GM19239 (cell line): ENCODE measurements at regions not wholly inside any gene's neighbourhood (a gene's known extent, or its start where the extent isn't known, plus 50 kb on each side); places are given as distances from the start of the nearest gene placed in this dataset.
"Not testable (repeated sequence)": the region's sequence is repeated elsewhere in the genome, so short reads cannot be mapped to it uniquely, and the experiment has no call there.

Experiments used
- DNase-seq: peaks from one replicate; pipeline ENCODE4 v3.0.0; 2011; ENCODE audit warnings: low spot score; ENCODE audit not compliant: insufficient read length
- FAIRE-seq: peaks from 2 replicates; lab custom pipeline; 2011; peaks lifted over from hg19 to GRCh38; lab: Jason Lieb, UNC

DNA sequence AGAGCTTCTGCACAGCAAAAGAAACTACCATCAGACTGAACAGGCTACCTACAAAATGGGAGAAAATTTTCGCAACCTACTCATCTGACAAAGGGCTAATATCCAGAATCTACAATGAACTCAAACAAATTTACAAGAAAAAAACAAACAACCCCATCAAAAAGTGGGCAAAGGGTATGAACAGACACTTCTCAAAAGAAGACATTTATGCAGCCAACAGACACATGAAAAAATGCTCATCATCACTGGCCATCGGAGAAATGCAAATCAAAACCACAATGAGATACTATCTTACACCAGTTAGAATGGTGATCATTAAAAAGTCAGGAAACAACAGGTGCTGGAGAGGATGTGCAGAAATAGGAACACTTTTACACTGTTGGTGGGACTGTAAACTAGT, 179.4 kb upstream of the JUN start:
- DNase-seq, FAIRE-seq: not testable (repeated sequence)

DNA sequence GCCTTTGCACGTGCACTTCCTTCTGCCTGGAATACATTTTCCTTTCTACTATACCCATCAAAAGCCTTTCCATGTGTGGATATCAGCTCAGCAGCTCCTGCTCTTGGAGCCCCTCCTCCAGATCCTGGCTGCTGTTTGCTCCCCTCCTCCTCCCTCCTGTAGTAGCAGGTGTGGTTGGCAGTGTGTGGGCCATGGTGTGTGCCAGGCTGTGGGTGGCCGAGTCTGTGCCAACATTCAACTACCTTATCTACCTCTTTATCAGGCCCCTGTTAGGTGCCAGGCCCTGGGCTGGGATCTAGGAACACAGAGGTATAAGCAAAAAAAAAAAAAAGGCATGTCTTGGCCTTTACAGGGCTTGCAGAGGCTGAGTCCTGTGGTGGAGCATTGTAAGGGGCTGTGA, 180.6 kb upstream of the JUN start:
- DNase-seq, result no peak
- FAIRE-seq, result no peak

DNA sequence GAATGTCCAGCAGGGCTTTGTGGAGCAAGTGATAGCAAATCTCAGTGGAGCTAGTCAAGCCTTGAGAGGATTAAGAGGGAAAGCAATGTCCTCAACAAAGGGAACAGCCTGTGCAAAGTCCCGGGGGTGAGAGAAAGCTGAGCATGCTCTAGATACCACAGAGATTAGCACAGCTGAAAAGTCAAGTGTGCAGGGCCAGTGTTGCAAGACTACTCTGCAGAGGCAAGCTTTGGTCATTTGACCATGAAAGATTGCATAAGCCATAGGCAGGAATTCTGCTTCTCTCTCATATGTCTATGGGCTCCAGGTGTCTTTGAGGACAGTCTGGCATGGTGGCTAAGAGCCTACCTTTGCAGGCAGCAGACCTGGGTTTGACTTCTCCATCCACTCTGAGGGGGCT, 181.0 kb upstream of the JUN start:
- no peak for DNase-seq
- FAIRE-seq, result no peak

DNA sequence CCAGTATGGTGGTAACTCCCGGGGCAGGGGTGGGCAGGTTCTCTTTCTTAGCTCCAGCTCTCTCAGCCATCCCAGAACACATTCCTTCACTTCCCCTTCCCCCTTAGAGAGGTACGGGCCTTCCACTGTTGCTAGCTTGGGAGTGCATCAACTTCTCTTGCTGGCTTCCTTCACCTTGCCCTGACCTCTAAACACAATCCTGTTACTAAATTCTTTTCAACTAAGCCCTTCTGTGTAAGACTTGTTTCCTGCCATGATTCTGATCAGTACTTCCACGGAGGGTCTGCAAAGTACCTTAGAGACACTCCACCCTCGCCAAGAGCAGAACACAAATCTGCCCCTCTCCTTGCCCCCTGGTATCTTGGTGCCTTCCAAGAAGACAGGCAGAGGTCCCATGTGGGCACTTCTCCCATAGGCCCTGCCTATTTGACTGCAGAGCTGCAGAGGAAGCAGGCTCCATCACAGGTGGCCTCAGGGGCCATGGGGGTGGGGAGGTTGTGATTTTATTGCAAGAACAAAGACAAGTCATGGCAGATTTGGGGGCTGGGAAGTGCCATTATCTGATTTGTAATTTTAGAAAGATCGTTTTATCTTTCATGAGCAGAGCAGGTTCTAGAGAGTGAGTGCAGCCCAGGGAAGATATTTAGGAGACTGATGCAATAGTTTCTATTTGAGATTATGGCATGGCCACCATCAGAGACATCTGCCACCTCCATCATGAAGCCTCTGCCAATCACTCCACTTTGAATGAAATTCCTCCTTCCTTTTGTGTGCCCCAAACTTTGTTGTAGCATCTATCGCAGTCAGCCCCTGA, 182.5 kb upstream of the JUN start:
- FAIRE-seq (no peak), DNase-seq (no peak)

DNA sequence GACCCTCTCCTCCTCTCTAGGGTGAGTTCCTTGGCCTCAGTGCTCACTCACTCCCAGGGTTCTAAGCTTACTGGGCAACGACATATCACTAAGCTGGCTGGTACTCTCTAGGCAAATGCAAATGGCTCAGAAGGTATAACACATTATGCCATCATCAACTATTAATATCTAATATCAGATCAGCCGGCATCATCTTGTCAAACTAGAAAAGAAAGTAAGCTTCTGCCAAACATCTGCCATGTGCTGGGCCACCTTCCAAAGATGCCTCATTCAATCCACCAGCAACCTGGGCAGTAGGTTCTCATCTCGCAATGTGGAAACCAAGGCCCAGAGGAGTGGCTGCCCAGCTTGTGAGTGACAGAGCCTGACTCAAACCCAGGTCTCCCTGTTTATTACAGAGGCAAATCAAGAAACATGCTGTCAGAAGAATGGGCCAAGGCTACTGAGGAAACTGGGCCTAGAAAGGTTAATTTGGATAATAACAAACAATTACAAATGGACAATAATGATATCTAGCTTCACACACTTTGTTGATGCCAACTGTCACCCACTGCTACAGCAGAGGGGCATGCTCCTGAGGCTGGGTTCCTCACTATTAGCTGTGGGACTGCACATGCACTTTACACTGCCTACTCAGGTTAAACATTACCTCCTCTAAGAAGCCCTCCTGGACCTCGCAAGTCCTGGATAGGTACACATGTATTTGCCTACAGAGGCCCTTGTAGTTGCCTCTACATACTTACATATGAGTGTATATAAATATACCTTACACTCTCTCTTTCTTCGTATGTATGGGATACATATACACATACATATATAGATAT, 183.3 kb upstream of the JUN start:
- FAIRE-seq (peak; percentile 73), DNase-seq (no peak)

DNA sequence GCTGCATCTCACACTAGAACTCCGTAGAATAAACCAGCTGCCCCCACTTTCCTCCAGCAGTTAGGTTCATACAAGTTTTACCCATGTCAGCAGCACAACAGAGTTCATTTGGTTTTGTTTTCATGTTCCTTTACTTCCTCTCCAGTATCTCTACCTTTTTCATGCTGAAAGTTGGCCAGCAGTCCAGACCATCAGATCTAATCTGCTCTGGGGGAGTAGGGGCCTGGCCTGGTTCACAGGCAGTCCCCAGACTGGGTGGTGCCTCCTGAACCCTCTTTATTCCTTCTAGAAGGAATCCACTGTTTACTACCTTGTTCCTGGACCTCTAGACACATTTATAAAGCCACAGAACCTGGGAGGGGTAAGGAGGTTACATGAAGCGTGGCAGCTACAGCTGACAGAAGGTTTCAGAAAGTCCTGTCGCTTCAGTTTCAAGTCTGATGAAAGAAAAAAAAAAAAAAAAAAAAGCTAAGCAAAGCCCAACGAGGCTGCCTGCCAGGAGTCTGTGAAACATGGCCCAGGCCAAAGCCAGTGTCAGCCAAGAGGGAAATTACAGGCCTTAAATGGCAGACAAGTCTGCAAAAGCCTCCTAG, 184.6 kb upstream of the JUN start:
- DNase-seq, result peak; percentile 37
- FAIRE-seq, result peak; percentile 99

DNA sequence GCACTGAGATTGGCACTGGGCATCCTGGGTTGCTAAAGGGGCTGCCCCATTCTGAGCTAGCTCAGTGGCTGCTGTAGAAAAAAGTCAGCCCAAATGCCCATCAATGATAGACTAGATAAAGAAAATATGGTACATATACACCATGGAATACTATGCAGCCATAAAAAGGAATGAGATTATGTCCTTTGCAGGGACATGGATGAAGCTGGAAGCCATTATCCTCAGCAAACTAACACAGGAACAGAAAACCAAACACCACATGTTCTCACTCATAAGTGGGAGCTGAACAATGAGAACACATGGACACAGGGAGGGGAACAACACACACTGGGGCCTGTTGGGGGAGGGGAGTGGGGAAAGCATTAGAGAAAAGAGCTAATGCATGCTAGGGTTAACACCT, 185.3 kb upstream of the JUN start:
- not testable (repeated sequence) for DNase-seq, FAIRE-seq

DNA sequence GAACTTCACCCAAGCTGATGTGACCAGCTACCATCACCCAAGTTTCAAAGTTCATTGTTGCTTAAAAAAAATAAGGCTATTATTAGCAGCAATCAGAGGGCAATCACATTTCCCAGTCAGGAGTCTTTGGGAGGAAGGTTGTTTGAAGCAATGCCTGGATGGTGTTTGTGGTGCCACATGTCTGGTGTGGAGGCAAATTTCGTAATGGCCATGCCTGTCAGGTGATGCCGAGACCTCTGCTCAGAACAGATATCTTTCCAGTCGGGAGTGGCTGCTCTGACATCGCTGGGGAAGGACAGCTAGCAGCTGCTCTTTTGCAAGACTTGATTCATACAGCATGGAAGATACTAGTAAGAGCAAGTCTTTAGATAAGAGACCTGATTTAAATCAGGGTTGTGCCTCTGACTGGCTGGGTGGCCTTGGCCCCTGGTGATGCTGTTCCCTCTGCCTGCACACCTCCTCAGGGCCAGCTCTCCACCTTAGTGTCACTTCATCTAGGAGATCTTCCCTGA, 187.8 kb upstream of the JUN start:
- DNase-seq (no peak), FAIRE-seq (no peak)

DNA sequence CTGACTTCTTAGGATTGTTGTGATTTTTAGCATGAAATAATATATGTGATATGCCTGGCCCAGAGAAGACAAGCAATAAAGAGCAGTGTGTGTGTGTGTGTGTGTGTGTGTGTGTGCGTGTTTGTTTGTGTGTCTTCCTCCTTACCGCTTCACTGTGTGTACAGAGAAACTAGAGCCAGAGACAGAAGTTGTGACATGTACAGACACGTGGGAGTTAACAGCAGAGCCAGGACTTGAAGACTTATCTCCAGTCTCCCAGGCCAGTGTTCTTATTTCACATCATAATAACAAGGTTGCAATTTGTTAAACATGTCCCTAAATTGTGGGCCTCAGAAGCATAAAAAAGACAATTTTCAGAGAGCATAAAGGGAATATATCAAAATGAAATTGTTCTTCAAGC, 192.0 kb upstream of the JUN start:
- FAIRE-seq (no peak), DNase-seq (no peak)

DNA sequence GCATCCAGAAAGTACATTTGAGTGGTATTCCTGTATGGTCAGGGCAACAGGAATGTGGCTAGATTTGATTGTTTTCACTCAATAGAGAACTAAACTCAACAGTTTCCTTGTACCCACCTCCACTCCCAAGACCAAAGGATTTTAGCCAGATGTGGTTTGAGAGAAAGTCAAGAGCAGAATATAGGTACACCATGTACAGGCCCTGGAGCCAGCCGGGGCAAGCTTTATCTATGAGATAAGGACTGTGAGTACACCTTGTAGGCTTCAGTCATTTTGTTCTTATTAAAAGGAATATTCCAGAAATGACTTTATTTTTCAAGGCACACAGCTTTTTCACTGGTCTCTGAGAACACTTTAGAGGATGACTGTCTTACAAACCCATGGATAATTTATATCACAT, 192.4 kb upstream of the JUN start:
- DNase-seq, result no peak
- FAIRE-seq, result no peak

DNA sequence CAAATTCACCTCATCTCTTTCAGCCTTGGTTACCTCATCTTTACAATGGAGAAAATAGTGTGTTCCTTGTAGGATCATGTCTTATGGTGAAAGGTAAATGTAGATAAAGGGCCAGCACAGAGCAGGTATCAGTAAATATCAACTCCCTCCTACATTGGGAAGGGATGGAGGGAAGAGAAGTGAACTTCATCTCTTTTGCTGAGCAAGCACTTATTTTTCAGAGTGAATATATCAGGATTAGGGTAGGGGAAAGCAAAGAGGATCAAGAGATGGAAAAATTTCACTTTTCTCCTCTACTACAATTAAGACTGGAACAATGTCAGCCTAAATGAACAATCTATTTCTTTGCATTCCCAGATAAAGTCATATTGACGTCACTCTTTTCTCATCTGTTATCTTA, 193.8 kb upstream of the JUN start:
- FAIRE-seq, result no peak
- no peak for DNase-seq

DNA sequence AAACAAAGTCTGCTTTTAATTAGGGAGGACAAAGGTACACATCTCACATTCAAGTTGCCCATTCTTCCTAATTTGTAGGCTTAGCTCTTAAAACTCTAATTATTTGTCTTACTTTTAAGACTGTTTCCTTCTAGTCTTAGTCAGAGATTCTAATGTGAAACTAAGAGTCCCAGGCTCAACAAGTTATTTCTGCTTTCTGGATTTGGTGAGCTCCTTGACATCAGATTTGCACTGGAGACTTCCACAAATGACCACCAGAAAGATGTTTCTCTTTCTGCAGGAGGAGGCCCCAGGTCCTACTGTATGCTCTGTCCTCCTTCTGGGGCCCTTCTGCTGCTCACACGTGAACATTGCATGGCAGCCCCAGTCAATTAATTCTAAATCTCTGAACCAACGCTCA, 194.2 kb upstream of the JUN start:
- FAIRE-seq (no peak), DNase-seq (no peak)

DNA sequence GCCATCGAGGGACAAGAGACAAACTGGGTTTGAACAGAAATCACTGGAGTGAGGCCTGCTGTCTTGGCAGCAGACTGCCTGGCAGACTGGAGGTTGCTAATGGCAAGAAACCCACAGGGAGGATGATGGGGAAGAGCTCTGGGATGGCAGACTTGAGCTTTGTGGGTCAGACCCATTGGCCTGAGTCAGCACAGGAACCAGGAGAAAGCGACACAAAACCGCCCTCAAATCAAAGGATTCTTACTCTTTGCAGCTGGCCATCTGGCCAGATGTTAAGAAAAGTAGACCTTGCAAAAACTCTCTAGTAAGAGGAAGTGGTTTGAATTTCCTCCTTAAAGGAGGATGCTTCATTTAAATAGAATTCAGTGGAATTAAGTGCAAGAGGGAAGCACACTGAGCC, 195.2 kb upstream of the JUN start:
- FAIRE-seq, result no peak
- no peak for DNase-seq

DNA sequence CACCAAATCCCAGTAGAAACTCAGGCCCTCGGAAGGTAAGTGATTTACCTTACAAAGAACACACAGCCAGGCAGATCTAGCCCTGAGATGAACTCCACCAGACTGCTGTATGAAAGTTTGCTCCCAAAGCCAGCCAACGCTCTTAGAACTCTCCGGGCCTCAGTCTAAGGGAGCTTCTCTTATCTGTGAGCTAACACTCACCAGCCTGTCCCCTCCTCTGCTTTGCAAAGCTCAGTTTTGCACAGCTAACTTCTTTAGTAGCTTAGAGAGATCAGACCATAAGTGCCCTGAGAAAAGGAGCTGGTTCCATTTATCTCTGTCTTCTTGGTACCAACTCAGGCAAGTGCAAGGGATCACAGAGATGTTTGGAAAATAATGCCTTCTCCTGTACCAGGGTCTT, 195.8 kb upstream of the JUN start:
- no peak for FAIRE-seq

DNA sequence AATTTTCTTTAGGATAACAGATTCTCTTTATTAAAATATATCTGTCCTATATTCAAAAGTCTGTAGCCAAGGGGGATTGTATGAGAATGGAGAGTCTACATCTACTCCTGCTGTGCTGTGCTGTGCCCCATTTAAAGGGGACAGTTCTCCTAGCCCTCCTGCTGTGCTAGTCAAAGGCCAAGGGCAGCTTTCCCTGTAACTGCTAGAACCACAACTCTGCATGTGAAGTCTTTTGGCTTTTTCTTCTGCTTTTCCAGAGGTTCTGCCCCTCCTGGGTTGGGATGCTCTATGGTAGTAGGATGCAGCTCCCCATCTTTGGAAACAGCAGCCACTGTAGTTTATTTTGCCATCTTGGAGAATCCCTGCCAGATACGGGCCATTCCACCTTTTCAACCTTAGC, 197.5 kb upstream of the JUN start:
- FAIRE-seq (no peak), DNase-seq (no peak)

More for the DNA sequence above, 195.8 kb upstream of the JUN start:
- DNase-seq, result no peak

DNA sequence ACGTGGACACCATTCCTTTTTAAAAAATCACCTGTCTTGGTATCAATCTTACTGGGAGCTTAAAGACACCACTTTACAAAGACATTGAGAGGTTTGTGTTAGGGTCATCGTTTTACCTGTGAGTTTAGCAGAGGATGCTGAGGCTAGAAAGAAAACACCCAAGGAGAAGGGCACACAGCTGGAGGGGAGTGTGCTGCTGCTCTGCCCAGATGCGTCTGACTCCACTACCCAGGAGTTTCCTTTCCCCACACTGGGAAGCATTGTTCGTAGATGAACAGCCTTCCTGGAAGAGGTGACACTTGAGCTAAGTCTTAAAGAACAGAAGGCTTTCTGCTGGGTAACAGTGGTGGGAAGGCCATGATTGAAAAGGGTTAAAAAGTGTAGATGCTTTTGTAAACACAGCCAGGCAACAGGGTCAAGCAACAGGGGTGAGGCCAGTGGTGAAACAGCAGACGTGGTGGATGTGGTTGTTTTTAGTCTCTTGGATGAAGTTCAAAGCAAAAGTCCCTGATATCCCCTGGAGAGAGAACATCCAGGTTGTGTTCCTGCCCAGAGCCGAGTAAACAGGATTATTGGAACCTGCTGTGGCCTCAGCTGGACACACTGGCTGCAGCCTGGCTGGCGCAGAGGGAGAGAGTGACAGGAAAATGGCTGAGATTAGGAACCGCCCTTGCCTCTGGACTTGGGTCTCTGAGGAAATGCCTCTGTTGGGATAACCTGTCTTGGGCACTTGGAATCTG, 198.6 kb upstream of the JUN start:
- no peak for FAIRE-seq
- DNase-seq, result no peak

DNA sequence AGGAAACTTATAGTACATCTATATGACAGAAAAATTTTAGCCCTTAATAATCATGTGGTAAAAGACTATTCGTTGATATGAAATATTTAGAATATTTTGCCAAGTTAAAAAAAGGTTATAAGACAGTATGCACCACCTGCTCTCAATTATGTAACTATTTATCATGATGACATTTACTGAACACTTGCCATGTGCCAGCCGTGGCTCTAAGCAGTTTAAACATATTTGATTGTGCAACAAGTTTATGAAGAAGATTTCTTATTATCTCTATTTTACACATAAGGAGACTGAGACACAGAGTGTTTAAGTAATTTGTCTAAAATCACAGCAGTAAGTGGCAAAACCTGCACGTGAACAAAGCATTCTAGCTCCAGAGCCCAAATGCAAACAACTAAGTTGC, 199.3 kb upstream of the JUN start:
- no peak for FAIRE-seq
- DNase-seq, result no peak

DNA sequence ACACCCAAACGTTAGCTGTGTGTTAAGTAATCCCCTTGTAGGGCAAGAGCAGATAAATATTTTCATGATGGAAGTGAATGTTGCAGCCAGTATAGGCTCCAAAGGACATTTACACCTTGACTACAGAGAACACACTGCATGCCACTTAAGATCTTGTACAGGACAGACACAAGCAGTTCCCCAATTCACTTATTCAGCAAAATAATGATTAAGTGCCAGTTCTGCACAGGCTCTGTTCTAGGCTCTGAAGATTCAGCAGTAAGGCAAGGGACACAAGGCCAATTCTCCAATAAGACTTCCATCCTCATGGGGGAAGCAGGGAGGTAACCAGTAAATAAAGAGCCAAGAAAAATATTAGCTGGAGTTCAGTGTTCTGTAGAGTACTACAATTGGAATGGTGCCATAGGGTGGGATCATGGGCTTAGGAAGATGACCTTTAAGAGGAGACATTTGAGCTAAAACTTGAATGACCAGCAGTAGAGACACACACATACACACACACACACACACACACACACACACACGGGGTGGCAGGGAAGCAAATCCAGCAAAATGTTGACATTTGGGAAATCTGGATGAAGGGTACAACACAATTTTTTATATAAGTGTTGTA, 199.9 kb upstream of the JUN start:
- FAIRE-seq (no peak), DNase-seq (no peak)

DNA sequence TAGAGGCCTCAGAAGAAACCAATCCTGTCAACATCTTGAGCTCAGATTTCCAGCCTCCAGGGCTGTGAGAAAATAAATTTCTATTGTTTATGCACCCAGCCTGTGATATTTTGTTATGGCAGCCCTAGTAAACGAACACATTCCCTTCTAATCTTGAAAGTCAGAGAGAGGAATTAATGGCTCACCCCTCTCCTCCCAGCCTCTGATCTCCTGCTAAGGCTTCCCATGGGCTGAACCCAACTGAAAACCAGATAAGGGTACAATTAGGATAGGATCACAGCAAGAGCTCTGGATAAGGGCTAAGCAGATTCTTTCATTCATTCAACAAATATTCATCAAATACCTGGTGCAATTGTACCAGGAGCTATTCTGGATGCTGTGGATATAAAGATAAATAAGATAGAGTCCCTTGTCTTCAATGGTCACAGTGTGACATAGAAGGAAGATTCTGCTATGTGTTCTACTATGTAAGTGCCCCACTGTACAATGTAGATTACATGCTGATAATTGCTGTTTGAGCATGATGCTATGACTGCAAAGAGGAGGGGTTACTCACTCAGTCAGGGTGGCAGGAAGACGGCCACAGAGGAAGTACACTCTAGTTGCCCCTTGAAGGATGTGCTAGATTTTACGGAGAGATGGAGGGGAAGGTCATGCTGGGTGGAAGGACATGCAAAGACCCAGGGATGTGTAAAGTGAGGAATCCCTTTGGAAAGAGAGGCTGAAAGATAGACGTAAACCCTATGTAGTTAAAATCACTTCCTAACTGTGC, 203.3 kb upstream of the JUN start:
- DNase-seq (no peak), FAIRE-seq (peak; percentile 54)
